SU-DHL-6 (cell line): ENCODE measurements at regions not wholly inside any gene's neighbourhood (a gene's known extent, or its start where the extent isn't known, plus 50 kb on each side); places are given as distances from the start of the nearest gene placed in this dataset.

Experiments used
- EZH2phosphoT487 ChIP-seq: fragments of 200-600 bp; sonication (generic), shearing (Covaris generic); conservative IDR thresholded peaks from 2 replicates; pipeline ENCODE4 v1.6.1; 2018; ENCODE audit warnings: mild to moderate bottlenecking, antibody characterized with exemption, low read length, moderate library complexity, mixed read lengths
- TF ChIP-seq, protein P1 (sequence below): fragments of 200-600 bp; sonication (generic); IDR thresholded peaks from one replicate; pipeline ENCODE4 v1.5.1; 2017; ENCODE audit warnings: antibody characterized with exemption, mild to moderate bottlenecking, low read length, moderate library complexity; ENCODE audit not compliant: insufficient read depth, poor library complexity, severe bottlenecking

- TF ChIP-seq, protein P1, sequence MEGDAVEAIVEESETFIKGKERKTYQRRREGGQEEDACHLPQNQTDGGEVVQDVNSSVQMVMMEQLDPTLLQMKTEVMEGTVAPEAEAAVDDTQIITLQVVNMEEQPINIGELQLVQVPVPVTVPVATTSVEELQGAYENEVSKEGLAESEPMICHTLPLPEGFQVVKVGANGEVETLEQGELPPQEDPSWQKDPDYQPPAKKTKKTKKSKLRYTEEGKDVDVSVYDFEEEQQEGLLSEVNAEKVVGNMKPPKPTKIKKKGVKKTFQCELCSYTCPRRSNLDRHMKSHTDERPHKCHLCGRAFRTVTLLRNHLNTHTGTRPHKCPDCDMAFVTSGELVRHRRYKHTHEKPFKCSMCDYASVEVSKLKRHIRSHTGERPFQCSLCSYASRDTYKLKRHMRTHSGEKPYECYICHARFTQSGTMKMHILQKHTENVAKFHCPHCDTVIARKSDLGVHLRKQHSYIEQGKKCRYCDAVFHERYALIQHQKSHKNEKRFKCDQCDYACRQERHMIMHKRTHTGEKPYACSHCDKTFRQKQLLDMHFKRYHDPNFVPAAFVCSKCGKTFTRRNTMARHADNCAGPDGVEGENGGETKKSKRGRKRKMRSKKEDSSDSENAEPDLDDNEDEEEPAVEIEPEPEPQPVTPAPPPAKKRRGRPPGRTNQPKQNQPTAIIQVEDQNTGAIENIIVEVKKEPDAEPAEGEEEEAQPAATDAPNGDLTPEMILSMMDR: no peak
- no peak for TF ChIP-seq EZH2phosphoT487
These were observed 251.0 kb downstream of the CDH11 start for GRCh38 chr16:64870859-64871258.
